K562 (cell line): ENCODE measurements at regions not wholly inside any gene's neighbourhood (a gene's known extent, or its start where the extent isn't known, plus 50 kb on each side); places are given as distances from the start of the nearest gene placed in this dataset.

Experiments
- STAT6 ChIP-seq: sonication (generic); formaldehyde crosslinking; IDR thresholded peaks from 2 replicates; pipeline ENCODE4 v1.8.1; 2023; ENCODE audit warnings: mild to moderate bottlenecking, missing genetic modification reagents
- TF ChIP-seq, protein P1 (sequence below), 3 experiments: IDR thresholded peaks in 2 of 3; conservative IDR thresholded peaks in 1 of 3; 2 replicates each; pipeline ENCODE4 v1.5.1; 2011 to 2012; ENCODE audit warnings: low read length in 3 of 3, mild to moderate bottlenecking in 3 of 3, control low read depth in 2 of 3, improper control_type of control experiment in 1 of 3, inconsistent platforms in 1 of 3, low read depth in 1 of 3, mixed read lengths in 1 of 3, moderate library complexity in 1 of 3; ENCODE audit not compliant: insufficient read depth in 2 of 3

GRCh38 chr1:65531972-65532570 is 111.6 kb downstream of the LEPR start:
- no peak for TF ChIP-seq STAT6
- TF ChIP-seq, protein P1, sequence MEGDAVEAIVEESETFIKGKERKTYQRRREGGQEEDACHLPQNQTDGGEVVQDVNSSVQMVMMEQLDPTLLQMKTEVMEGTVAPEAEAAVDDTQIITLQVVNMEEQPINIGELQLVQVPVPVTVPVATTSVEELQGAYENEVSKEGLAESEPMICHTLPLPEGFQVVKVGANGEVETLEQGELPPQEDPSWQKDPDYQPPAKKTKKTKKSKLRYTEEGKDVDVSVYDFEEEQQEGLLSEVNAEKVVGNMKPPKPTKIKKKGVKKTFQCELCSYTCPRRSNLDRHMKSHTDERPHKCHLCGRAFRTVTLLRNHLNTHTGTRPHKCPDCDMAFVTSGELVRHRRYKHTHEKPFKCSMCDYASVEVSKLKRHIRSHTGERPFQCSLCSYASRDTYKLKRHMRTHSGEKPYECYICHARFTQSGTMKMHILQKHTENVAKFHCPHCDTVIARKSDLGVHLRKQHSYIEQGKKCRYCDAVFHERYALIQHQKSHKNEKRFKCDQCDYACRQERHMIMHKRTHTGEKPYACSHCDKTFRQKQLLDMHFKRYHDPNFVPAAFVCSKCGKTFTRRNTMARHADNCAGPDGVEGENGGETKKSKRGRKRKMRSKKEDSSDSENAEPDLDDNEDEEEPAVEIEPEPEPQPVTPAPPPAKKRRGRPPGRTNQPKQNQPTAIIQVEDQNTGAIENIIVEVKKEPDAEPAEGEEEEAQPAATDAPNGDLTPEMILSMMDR (IDR thresholded peaks at IDR 0.05 in 2 of 3, conservative IDR thresholded peaks at IDR 0.05 in 1 of 3; ENCODE audit: insufficient read depth in 2 of 3, low read depth in 1 of 3, low read length in 3 of 3) = no peak
